ENCODE measurements at regions not wholly inside any gene's neighbourhood (a gene's known extent, or its start where the extent isn't known, plus 50 kb on each side); places are given as distances from the start of the nearest gene placed in this dataset.

- ChIA-PET CTCF (no interaction called here), POLR2A (no interaction called here)
Measured at GRCh38 chrX:6383917-6384316, 151.0 kb downstream of the VCX3A start.

GRCh38 chrX:6383488-6383887 lies 151.4 kb downstream of the VCX3A start:
- Histone ChIP-seq H3K4me3 (ENCODE audit: low read depth, low read length) (no peak overlapping the region), H3K27me3 (ENCODE audit: control insufficient read depth, insufficient read depth, low read length) (no peaks in the 10 kb centered on the region), H3K9me3 (ENCODE audit: control insufficient read depth, insufficient read depth, low read length) (peaks cover 4% of the 10 kb centered on the region; the same call in 1 of the 2 replicates), H3K27ac (ENCODE audit: low read depth, low read length) (no peak overlapping the region)
- ChIA-PET POLR2A (no interaction called here), CTCF (no interaction called here)
- no peak for TF ChIP-seq CTCF (IDR thresholded peaks at IDR 0.05; ENCODE audit: low read depth, low read length)
- no peak for DNase-seq (ENCODE audit: low read depth, low spot score)

More at GRCh38 chrX:6383917-6384316, 151.0 kb downstream of the VCX3A start:
- no peak for TF ChIP-seq CTCF (IDR thresholded peaks at IDR 0.05; ENCODE audit: low read depth, low read length)
- H3K27ac ChIP-seq (ENCODE audit: low read depth, low read length), result no peak overlapping the region
- peaks cover 4% of the 10 kb centered on the region; the same call in 1 of the 2 replicates for H3K9me3 ChIP-seq (ENCODE audit: control insufficient read depth, insufficient read depth, low read length)
- DNase-seq (ENCODE audit: low read depth, low spot score), result no peak
- H3K27me3 ChIP-seq (ENCODE audit: control insufficient read depth, insufficient read depth, low read length), result no peaks in the 10 kb centered on the region
- no peak overlapping the region for H3K4me3 ChIP-seq (ENCODE audit: low read depth, low read length)

GRCh38 chrX:6382284-6382683 lies 152.6 kb downstream of the VCX3A start:
- Histone ChIP-seq H3K9me3 (ENCODE audit: control insufficient read depth, insufficient read depth, low read length) (peaks cover 4% of the 10 kb centered on the region; the same call in 1 of the 2 replicates), H3K27me3 (ENCODE audit: control insufficient read depth, insufficient read depth, low read length) (no peaks in the 10 kb centered on the region), H3K4me3 (ENCODE audit: low read depth, low read length) (no peak overlapping the region), H3K27ac (ENCODE audit: low read depth, low read length) (no peak overlapping the region)
- TF ChIP-seq CTCF (IDR thresholded peaks at IDR 0.05; ENCODE audit: low read depth, low read length), result no peak
- no peak for DNase-seq (ENCODE audit: low read depth, low spot score)
- ChIA-PET CTCF (interaction anchor here (0.6 kb wide), 1 partner anchor 36 kb away, joined by 5 read pairs; no protein-coding TSS in a partner anchor), POLR2A (no interaction called here)

- H3K4me3 ChIP-seq (ENCODE audit: low read depth, low read length), result no peak overlapping the region
- TF ChIP-seq CTCF (IDR thresholded peaks at IDR 0.05; ENCODE audit: low read depth, low read length), result no peak
Measured at GRCh38 chrX:6377103-6377764, 148.6 kb upstream of the NLGN4X start.

GRCh38 chrX:6374556-6374955 lies 145.9 kb upstream of the NLGN4X start:
- H3K4me3 ChIP-seq (ENCODE audit: low read depth, low read length), result no peak overlapping the region
- no peak overlapping the region for H3K27ac ChIP-seq (ENCODE audit: low read depth, low read length)
- CTCF ChIA-PET, result no interaction called here
- TF ChIP-seq CTCF (IDR thresholded peaks at IDR 0.05; ENCODE audit: low read depth, low read length), result no peak
- DNase-seq (ENCODE audit: low read depth, low spot score), result no peak
- POLR2A ChIA-PET, result no interaction called here
- H3K27me3 ChIP-seq (ENCODE audit: control insufficient read depth, insufficient read depth, low read length), result no peaks in the 10 kb centered on the region
- no peaks in the 10 kb centered on the region; the same call in 1 of the 2 replicates for H3K9me3 ChIP-seq (ENCODE audit: control insufficient read depth, insufficient read depth, low read length)

More at GRCh38 chrX:6377103-6377764, 148.6 kb upstream of the NLGN4X start:
- CTCF ChIA-PET, result no interaction called here
- POLR2A ChIA-PET, result no interaction called here
- H3K27ac ChIP-seq (ENCODE audit: low read depth, low read length), result no peak overlapping the region
- DNase-seq (ENCODE audit: low read depth, low spot score), result no peak
- H3K9me3 ChIP-seq (ENCODE audit: control insufficient read depth, insufficient read depth, low read length), result no peaks in the 10 kb centered on the region
- H3K27me3 ChIP-seq (ENCODE audit: control insufficient read depth, insufficient read depth, low read length), result no peaks in the 10 kb centered on the region
